Hepatocyte (in vitro differentiated cells): ENCODE measurements at regions not wholly inside any gene's neighbourhood (a gene's known extent, or its start where the extent isn't known, plus 50 kb on each side); places are given as distances from the start of the nearest gene placed in this dataset.

Source experiments
- DNase-seq: peaks from one replicate; pipeline ENCODE4 v3.0.0-alpha.2; 2016; ENCODE audit warnings: low spot score
- H2AFZ ChIP-seq: fragments of 200-600 bp; sonication (generic); 2 replicates; pipeline ENCODE4 v1.6.0; 2016; ENCODE audit warnings: antibody characterized with exemption, mild to moderate bottlenecking
- H3K27ac ChIP-seq: fragments of 200-600 bp; sonication (generic); 2 replicates; pipeline ENCODE4 v1.5.1; 2016; ENCODE audit warnings: mild to moderate bottlenecking
- H3K27me3 ChIP-seq: fragments of 200-600 bp; sonication (generic); 2 replicates; pipeline ENCODE4 v1.6.1; 2016
- H3K36me3 ChIP-seq: fragments of 200-600 bp; sonication (generic); replicated peaks from 2 replicates; pipeline ENCODE4 v1.5.1; 2016; ENCODE audit warnings: low read depth; ENCODE audit not compliant: insufficient read depth
- H3K4me1 ChIP-seq: fragments of 200-600 bp; sonication (generic); 2 replicates; pipeline ENCODE4 v1.5.1; 2016; ENCODE audit warnings: mild to moderate bottlenecking, moderate library complexity; ENCODE audit not compliant: insufficient read depth
- H3K4me2 ChIP-seq: fragments of 200-600 bp; sonication (generic); 2 replicates; pipeline ENCODE4 v1.6.0; 2016
- H3K4me3 ChIP-seq: fragments of 200-600 bp; sonication (generic); 2 replicates; pipeline ENCODE4 v1.5.1; 2016; ENCODE audit warnings: mild to moderate bottlenecking
- H3K79me2 ChIP-seq: fragments of 200-600 bp; sonication (generic); 2 replicates; pipeline ENCODE4 v1.6.0; 2017; ENCODE audit warnings: mild to moderate bottlenecking
- H3K9me2 ChIP-seq: fragments of 200-600 bp; sonication (generic); replicated peaks from 2 replicates; pipeline ENCODE4 v1.6.0; 2017; ENCODE audit warnings: mild to moderate bottlenecking; ENCODE audit not compliant: insufficient read depth
- H3K9me3 ChIP-seq: fragments of 200-600 bp; sonication (generic); 2 replicates; pipeline ENCODE4 v1.5.1; 2016; ENCODE audit warnings: low read depth, mild to moderate bottlenecking
- H4K20me1 ChIP-seq: fragments of 200-600 bp; sonication (generic); 2 replicates; pipeline ENCODE4 v1.6.0; 2016; ENCODE audit warnings: mild to moderate bottlenecking; ENCODE audit not compliant: insufficient read depth, poor library complexity, severe bottlenecking
- EZH2 ChIP-seq: fragments of 200-600 bp; sonication (generic); IDR thresholded peaks from 2 replicates; pipeline ENCODE4 v1.6.1; 2016; ENCODE audit warnings: antibody characterized with exemption, mild to moderate bottlenecking, borderline replicate concordance
- EZH2phosphoT487 ChIP-seq: fragments of 200-600 bp; sonication (generic); IDR thresholded peaks from one replicate; pipeline ENCODE4 v1.6.1; 2018; ENCODE audit warnings: antibody characterized with exemption, mild to moderate bottlenecking, low read depth, moderate library complexity; ENCODE audit not compliant: unreplicated experiment, severe bottlenecking
- WGBS: methylation state at CpG from one replicate; pipeline ENCODE4 v1.1.6; 2016; ENCODE audit warnings: low lambda C conversion rate; ENCODE audit errors: missing lambda C conversion rate; 5-methylcytosine and 5-hydroxymethylcytosine counted together
- TF ChIP-seq, protein P1 (sequence below): fragments of 200-600 bp; sonication (generic); IDR thresholded peaks from 2 replicates; pipeline ENCODE4 v1.5.1; 2016; ENCODE audit warnings: antibody characterized with exemption, mild to moderate bottlenecking; ENCODE audit not compliant: poor library complexity

- no peaks in the 10 kb centered on the region for H3K36me3 ChIP-seq
- no peaks in the 10 kb centered on the region for H3K9me3 ChIP-seq
- 60% methylated on average over 3 of the region's 3 CpGs for WGBS
- H3K9me2 ChIP-seq = no peaks in the 10 kb centered on the region
- no peaks in the 10 kb centered on the region for H3K79me2 ChIP-seq
- no peaks in the 10 kb centered on the region for H3K27me3 ChIP-seq
- H3K27ac ChIP-seq = no peak overlapping the region
- no peaks in the 10 kb centered on the region for H4K20me1 ChIP-seq
- H3K4me2 ChIP-seq = no peak overlapping the region
- TF ChIP-seq EZH2 = no peak
- TF ChIP-seq, protein P1, sequence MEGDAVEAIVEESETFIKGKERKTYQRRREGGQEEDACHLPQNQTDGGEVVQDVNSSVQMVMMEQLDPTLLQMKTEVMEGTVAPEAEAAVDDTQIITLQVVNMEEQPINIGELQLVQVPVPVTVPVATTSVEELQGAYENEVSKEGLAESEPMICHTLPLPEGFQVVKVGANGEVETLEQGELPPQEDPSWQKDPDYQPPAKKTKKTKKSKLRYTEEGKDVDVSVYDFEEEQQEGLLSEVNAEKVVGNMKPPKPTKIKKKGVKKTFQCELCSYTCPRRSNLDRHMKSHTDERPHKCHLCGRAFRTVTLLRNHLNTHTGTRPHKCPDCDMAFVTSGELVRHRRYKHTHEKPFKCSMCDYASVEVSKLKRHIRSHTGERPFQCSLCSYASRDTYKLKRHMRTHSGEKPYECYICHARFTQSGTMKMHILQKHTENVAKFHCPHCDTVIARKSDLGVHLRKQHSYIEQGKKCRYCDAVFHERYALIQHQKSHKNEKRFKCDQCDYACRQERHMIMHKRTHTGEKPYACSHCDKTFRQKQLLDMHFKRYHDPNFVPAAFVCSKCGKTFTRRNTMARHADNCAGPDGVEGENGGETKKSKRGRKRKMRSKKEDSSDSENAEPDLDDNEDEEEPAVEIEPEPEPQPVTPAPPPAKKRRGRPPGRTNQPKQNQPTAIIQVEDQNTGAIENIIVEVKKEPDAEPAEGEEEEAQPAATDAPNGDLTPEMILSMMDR = no peak
- H2AFZ ChIP-seq = no peak overlapping the region
- no peak overlapping the region for H3K4me3 ChIP-seq
- DNase-seq = no peak
- no peaks in the 10 kb centered on the region for H3K4me1 ChIP-seq
Observed at GRCh38 chrX:117538178-117539089, 578.2 kb downstream of the KLHL13 start.

DNA sequence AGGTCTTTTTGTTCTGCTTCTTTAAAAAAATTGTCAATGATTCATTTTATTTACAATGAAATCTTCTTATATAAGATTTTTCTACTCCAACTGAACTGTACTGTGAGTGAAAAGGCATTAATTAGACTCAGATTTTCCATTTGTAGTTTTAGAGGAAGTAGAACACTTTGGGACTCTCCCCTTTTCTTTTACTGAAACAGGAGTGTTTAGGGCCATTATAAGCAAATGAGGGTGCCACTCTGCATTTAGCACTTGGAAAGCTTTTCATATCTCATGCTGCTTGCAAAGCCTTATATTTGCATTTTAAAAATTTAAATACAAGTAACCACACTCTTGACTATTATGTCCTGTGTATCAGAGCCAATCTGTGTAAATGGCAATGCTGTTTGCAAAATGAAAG lies 584.3 kb downstream of the KLHL13 start:
- DNase-seq = no peak
- no peaks in the 10 kb centered on the region for H3K27me3 ChIP-seq
- no peaks in the 10 kb centered on the region for H4K20me1 ChIP-seq
- H2AFZ ChIP-seq = no peak overlapping the region
- no peak overlapping the region for H3K27ac ChIP-seq
- no peaks in the 10 kb centered on the region for H3K79me2 ChIP-seq
- H3K4me3 ChIP-seq = no peak overlapping the region
- TF ChIP-seq, protein P1 = no peak
- TF ChIP-seq EZH2phosphoT487 = no peak
- no peak for TF ChIP-seq EZH2
- no peaks in the 10 kb centered on the region for H3K36me3 ChIP-seq
- no peaks in the 10 kb centered on the region for H3K9me3 ChIP-seq
- no peaks in the 10 kb centered on the region for H3K9me2 ChIP-seq
- no peak overlapping the region for H3K4me2 ChIP-seq
- no peaks in the 10 kb centered on the region for H3K4me1 ChIP-seq

GRCh38 chrX:117522725-117523700 lies 593.6 kb downstream of the KLHL13 start:
- Histone ChIP-seq H3K4me1 (no peaks in the 10 kb centered on the region), H3K9me2 (no peaks in the 10 kb centered on the region), H3K27ac (no peak overlapping the region), H3K4me3 (no peak overlapping the region), H3K36me3 (no peaks in the 10 kb centered on the region), H3K9me3 (no peaks in the 10 kb centered on the region), H4K20me1 (no peaks in the 10 kb centered on the region), H3K79me2 (no peaks in the 10 kb centered on the region), H3K27me3 (no peaks in the 10 kb centered on the region), H2AFZ (no peak overlapping the region), H3K4me2 (no peak overlapping the region)
- no peak for DNase-seq
- TF ChIP-seq, protein P1 = no peak
- TF ChIP-seq EZH2 (no peak), EZH2phosphoT487 (no peak)
- 67% methylated on average over 4 of the region's 4 CpGs for WGBS
